ENCODE measurements at regions not wholly inside any gene's neighbourhood (a gene's known extent, or its start where the extent isn't known, plus 50 kb on each side); places are given as distances from the start of the nearest gene placed in this dataset.

DNA sequence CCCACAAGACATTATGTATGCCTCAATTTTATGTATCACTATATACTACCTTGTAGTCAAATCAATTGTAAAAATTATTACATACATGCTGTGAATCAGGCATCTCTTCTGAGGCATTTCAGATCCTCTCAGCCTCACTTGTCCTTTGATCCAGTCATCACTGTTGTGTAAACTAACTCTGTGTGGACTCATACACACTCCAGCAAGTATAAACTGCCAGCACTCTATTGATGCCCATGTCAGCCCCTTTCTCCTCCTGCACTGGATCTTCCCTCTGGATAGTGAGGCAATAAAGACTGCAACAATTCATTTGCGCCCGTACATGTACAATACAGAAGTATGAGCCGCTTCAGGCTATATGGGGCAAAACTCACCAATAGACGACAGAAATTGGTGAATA, 364.7 kb upstream of the TGFBR2 start:
- H2AK5ac ChIP-seq (ENCODE audit: low read depth, low read length), result no peak overlapping the region
- no peaks in the 10 kb centered on the region for H3K36me3 ChIP-seq (ENCODE audit: control insufficient read depth in 2 of 4, insufficient read depth in 4 of 4, low read length in 3 of 4)
- no peak overlapping the region for H2BK5ac ChIP-seq (ENCODE audit: low read depth, low read length)
- H2BK15ac ChIP-seq (ENCODE audit: low read length), result no peak overlapping the region
- no peak overlapping the region for H2AFZ ChIP-seq (ENCODE audit: low read length)
- H2BK12ac ChIP-seq (ENCODE audit: low read depth, low read length), result no peak overlapping the region
- H3K4me2 ChIP-seq (ENCODE audit: insufficient read depth in 1 of 2, low read depth in 2 of 2, low read length in 2 of 2), result no peak overlapping the region
- H3K27ac ChIP-seq (ENCODE audit: low read depth, low read length), result no peak overlapping the region
- no peaks in the 10 kb centered on the region for H4K20me1 ChIP-seq (replicated peaks in 1 of 2; ENCODE audit: control insufficient read depth in 1 of 2, insufficient read depth in 2 of 2, low read length in 2 of 2)
- no peak overlapping the region for H3K4ac ChIP-seq (replicated peaks; ENCODE audit: insufficient read length, low read depth, low read length)
- H3K4me3 ChIP-seq (ENCODE audit: extremely low read depth in 1 of 4, insufficient read depth in 2 of 4, low read depth in 3 of 4, low read length in 4 of 4), result no peak overlapping the region
- H4K8ac ChIP-seq (ENCODE audit: extremely low read depth, insufficient read depth, low read length), result no peak overlapping the region
- no peaks in the 10 kb centered on the region for H3K23me2 ChIP-seq (ENCODE audit: low read depth, low read length)
- H4K5ac ChIP-seq (ENCODE audit: insufficient read length, low read depth, low read length), result no peak overlapping the region
- FAIRE-seq (no peak), DNase-seq (ENCODE audit: low read depth in 1 of 2, low spot score in 2 of 2) (no peak)
- no peaks in the 10 kb centered on the region for H3K79me1 ChIP-seq (ENCODE audit: low read depth, low read length)
- no peak overlapping the region for H3K56ac ChIP-seq (replicated peaks; ENCODE audit: insufficient read length, low read depth, low read length)
- H3K9me3 ChIP-seq (ENCODE audit: insufficient read depth in 2 of 2, low read depth in 1 of 2, low read length in 1 of 2), result no peaks in the 10 kb centered on the region
- H3K9ac ChIP-seq (replicated peaks in 1 of 4; ENCODE audit: extremely low read depth in 1 of 4, low read depth in 3 of 4, low read length in 3 of 4), result no peak overlapping the region
- no peak overlapping the region for H4K91ac ChIP-seq (replicated peaks; ENCODE audit: insufficient read length, low read length)
- H3K27me3 ChIP-seq (replicated peaks in 1 of 4; ENCODE audit: control insufficient read depth in 3 of 4, extremely low read depth in 1 of 4, insufficient read depth in 3 of 4, low read length in 3 of 4), result no peaks in the 10 kb centered on the region
- CTCF ChIA-PET (ENCODE audit: partially characterized antibody), result interaction anchor here (0.8 kb wide), 1 partner anchor 453 kb away, joined by 3 read pairs; no protein-coding TSS in a partner anchor
- no peaks in the 10 kb centered on the region for H3K79me2 ChIP-seq (ENCODE audit: control insufficient read depth in 1 of 2, insufficient read depth in 2 of 2, low read length in 2 of 2)
- no peak overlapping the region for H2BK20ac ChIP-seq (ENCODE audit: low read length)
- H2BK120ac ChIP-seq (replicated peaks; ENCODE audit: low read depth, low read length), result no peak overlapping the region
- no peak for TF ChIP-seq GTF2F1 (IDR thresholded peaks at IDR 0.05; ENCODE audit: borderline replicate concordance, low read depth, low read length)
- TF ChIP-seq RBBP5 (IDR thresholded peaks at IDR 0.05; ENCODE audit: borderline replicate concordance, low read depth, low read length), result no peak
- TF ChIP-seq KDM4A (IDR thresholded peaks at IDR 0.05; ENCODE audit: low read depth, low read length, severe bottlenecking), result no peak
- no peak for TF ChIP-seq FOSL1 (IDR thresholded peaks at IDR 0.05; ENCODE audit: insufficient read depth, low read depth, low read length)
- TF ChIP-seq SP4 (IDR thresholded peaks at IDR 0.05; ENCODE audit: low read length), result no peak
- TF ChIP-seq, protein P1, sequence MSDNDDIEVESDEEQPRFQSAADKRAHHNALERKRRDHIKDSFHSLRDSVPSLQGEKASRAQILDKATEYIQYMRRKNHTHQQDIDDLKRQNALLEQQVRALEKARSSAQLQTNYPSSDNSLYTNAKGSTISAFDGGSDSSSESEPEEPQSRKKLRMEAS (IDR thresholded peaks at IDR 0.05), result no peak
- TF ChIP-seq ZNF274 (IDR thresholded peaks at IDR 0.05; ENCODE audit: borderline replicate concordance, extremely low read depth, low read length), result no peak
- no peak for TF ChIP-seq MAFK (IDR thresholded peaks at IDR 0.05; ENCODE audit: low read depth, low read length)
- no peak for TF ChIP-seq SIRT6 (IDR thresholded peaks at IDR 0.05; ENCODE audit: low read length)
- no peak for TF ChIP-seq EGR1 (IDR thresholded peaks at IDR 0.05; ENCODE audit: borderline replicate concordance, low read depth, low read length)
- TF ChIP-seq NRF1 (IDR thresholded peaks at IDR 0.05; ENCODE audit: low read depth, low read length), result no peak
- no peak overlapping the region for H3K14ac ChIP-seq (ENCODE audit: insufficient read length)
- POLR2A ChIA-PET (ENCODE audit: partially characterized antibody), result no interaction called here
- WGBS, 2 experiments (ENCODE audit: extremely low coverage in 1 of 2, insufficient coverage in 1 of 2, insufficient read length in 1 of 2, insufficient replicate concordance in 2 of 2, low coverage in 1 of 2, low lambda C conversion rate in 2 of 2, missing lambda C conversion rate in 1 of 2), result 91% methylated on average over 4 of the region's 4 CpGs; no CpG with 5 or more reads in 1 of the 2 experiments
- peaks cover 0 to 13% (median under 1%) of the 10 kb centered on the region in 4 experiments; a peak in 4 of 7 replicates for H3K4me1 ChIP-seq (replicated peaks in 1 of 4; ENCODE audit: control insufficient read depth in 3 of 4, insufficient read depth in 4 of 4, low read length in 3 of 4)
- no peak overlapping the region for H3K18ac ChIP-seq (ENCODE audit: extremely low read depth, low read length)
- H3K23ac ChIP-seq (ENCODE audit: insufficient read length), result no peak overlapping the region
